ENCODE measurements at regions not wholly inside any gene's neighbourhood (a gene's known extent, or its start where the extent isn't known, plus 50 kb on each side); places are given as distances from the start of the nearest gene placed in this dataset.

DNA sequence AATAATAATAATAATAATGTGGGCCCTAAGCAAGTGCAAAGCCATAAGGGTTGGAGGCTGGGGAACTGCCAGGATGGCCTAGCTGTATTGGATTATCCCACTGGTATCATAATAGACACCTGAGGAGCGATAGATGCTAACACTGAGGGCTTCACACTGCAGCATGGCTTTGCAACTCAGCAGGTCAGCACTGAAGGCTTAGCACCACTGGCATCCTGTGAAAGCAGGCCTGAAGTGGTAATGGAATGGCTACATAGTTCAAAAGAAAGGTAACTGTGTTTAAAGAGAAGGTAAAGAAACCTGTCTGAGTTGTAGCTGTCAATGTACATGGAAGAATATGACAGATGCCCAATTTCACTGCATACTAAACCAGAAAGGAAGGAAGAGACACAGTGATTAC is 359.0 kb downstream of the OSTF1 start:
- TF ChIP-seq POLR2A (IDR thresholded peaks at IDR 0.05; ENCODE audit: borderline replicate concordance, extremely low read depth, insufficient read depth, insufficient read length): no peak
- TF ChIP-seq, protein P1, sequence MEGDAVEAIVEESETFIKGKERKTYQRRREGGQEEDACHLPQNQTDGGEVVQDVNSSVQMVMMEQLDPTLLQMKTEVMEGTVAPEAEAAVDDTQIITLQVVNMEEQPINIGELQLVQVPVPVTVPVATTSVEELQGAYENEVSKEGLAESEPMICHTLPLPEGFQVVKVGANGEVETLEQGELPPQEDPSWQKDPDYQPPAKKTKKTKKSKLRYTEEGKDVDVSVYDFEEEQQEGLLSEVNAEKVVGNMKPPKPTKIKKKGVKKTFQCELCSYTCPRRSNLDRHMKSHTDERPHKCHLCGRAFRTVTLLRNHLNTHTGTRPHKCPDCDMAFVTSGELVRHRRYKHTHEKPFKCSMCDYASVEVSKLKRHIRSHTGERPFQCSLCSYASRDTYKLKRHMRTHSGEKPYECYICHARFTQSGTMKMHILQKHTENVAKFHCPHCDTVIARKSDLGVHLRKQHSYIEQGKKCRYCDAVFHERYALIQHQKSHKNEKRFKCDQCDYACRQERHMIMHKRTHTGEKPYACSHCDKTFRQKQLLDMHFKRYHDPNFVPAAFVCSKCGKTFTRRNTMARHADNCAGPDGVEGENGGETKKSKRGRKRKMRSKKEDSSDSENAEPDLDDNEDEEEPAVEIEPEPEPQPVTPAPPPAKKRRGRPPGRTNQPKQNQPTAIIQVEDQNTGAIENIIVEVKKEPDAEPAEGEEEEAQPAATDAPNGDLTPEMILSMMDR (IDR thresholded peaks at IDR 0.05 in 2 of 3, conservative IDR thresholded peaks at IDR 0.05 in 1 of 3; ENCODE audit: borderline replicate concordance in 1 of 3, insufficient read depth in 1 of 3, low read depth in 2 of 3, low read length in 2 of 3): no peak
- TF ChIP-seq EGR1 (IDR thresholded peaks at IDR 0.05; ENCODE audit: low read depth): no peak
- TF ChIP-seq POLR2AphosphoS5 (IDR thresholded peaks at IDR 0.05; ENCODE audit: low read depth, low read length): no peak
- no peak for TF ChIP-seq FOSL1 (IDR thresholded peaks at IDR 0.05; ENCODE audit: low read depth)
- TF ChIP-seq YY1 (IDR thresholded peaks at IDR 0.05; ENCODE audit: extremely low read depth, insufficient replicate concordance, low read depth, low read length): no peak
- no peak for TF ChIP-seq RAD21 (IDR thresholded peaks at IDR 0.05; ENCODE audit: low read depth)
- TF ChIP-seq ZNF274 (IDR thresholded peaks at IDR 0.05; ENCODE audit: low read depth, low read length): no peak
- no peak for TF ChIP-seq JUND (IDR thresholded peaks at IDR 0.05)
- TF ChIP-seq, protein P2, sequence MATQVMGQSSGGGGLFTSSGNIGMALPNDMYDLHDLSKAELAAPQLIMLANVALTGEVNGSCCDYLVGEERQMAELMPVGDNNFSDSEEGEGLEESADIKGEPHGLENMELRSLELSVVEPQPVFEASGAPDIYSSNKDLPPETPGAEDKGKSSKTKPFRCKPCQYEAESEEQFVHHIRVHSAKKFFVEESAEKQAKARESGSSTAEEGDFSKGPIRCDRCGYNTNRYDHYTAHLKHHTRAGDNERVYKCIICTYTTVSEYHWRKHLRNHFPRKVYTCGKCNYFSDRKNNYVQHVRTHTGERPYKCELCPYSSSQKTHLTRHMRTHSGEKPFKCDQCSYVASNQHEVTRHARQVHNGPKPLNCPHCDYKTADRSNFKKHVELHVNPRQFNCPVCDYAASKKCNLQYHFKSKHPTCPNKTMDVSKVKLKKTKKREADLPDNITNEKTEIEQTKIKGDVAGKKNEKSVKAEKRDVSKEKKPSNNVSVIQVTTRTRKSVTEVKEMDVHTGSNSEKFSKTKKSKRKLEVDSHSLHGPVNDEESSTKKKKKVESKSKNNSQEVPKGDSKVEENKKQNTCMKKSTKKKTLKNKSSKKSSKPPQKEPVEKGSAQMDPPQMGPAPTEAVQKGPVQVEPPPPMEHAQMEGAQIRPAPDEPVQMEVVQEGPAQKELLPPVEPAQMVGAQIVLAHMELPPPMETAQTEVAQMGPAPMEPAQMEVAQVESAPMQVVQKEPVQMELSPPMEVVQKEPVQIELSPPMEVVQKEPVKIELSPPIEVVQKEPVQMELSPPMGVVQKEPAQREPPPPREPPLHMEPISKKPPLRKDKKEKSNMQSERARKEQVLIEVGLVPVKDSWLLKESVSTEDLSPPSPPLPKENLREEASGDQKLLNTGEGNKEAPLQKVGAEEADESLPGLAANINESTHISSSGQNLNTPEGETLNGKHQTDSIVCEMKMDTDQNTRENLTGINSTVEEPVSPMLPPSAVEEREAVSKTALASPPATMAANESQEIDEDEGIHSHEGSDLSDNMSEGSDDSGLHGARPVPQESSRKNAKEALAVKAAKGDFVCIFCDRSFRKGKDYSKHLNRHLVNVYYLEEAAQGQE (IDR thresholded peaks at IDR 0.05; ENCODE audit: low read depth): no peak
- TF ChIP-seq SIN3A (IDR thresholded peaks at IDR 0.05; ENCODE audit: low read depth): no peak
- no peak for TF ChIP-seq EZH2 (IDR thresholded peaks at IDR 0.05)
- TF ChIP-seq, protein P3, sequence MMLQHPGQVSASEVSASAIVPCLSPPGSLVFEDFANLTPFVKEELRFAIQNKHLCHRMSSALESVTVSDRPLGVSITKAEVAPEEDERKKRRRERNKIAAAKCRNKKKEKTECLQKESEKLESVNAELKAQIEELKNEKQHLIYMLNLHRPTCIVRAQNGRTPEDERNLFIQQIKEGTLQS (IDR thresholded peaks at IDR 0.05): no peak
